ENCODE measurements at regions not wholly inside any gene's neighbourhood (a gene's known extent, or its start where the extent isn't known, plus 50 kb on each side); places are given as distances from the start of the nearest gene placed in this dataset.

DNA sequence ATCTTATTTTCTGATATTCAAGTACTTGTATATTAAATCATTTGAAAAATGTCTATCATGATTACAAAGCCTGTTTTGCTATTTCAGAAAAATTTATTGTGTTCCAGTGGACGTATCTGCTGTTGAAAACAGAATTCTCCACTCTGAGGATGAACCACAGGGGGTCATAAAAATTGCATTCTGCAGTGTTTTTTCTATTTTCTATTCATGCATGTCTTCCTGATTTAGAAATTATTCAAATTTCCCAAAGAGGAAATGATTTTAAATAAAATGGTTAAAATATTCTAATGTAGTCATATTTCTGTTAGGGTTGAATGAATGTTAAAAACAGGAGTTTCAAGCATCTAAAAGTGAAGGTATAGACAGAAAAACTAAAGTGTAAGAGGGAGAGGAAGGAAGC, 111.5 kb upstream of the ANKRD55 start:
- TF ChIP-seq POLR2A (IDR thresholded peaks at IDR 0.05) (no peak), EP300 (IDR thresholded peaks at IDR 0.05) (no peak), POLR2AphosphoS5 (IDR thresholded peaks at IDR 0.05) (no peak)

Data from suprapubic skin (tissue), 4 donors.